ENCODE measurements at regions not wholly inside any gene's neighbourhood (a gene's known extent, or its start where the extent isn't known, plus 50 kb on each side); places are given as distances from the start of the nearest gene placed in this dataset.

DNA sequence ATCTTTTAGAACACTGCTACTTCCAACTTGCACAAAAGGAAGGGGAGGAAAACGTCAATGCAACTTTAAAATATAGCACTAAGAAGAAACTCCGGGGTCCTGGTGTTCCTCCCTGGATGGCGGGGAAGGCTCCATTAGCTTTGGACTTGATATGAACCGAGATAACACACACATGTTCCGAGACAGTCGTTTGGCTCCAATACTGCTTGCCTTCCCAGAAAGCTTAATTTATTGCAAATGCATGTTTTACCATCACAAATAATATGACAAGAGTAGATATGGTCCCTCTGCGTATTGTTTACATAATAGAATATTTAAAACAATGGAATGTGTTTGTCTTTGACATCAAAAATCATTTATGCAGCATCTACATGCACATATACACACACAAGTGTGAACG is 87.6 kb upstream of the CLMN start:
- TF ChIP-seq, protein P1, sequence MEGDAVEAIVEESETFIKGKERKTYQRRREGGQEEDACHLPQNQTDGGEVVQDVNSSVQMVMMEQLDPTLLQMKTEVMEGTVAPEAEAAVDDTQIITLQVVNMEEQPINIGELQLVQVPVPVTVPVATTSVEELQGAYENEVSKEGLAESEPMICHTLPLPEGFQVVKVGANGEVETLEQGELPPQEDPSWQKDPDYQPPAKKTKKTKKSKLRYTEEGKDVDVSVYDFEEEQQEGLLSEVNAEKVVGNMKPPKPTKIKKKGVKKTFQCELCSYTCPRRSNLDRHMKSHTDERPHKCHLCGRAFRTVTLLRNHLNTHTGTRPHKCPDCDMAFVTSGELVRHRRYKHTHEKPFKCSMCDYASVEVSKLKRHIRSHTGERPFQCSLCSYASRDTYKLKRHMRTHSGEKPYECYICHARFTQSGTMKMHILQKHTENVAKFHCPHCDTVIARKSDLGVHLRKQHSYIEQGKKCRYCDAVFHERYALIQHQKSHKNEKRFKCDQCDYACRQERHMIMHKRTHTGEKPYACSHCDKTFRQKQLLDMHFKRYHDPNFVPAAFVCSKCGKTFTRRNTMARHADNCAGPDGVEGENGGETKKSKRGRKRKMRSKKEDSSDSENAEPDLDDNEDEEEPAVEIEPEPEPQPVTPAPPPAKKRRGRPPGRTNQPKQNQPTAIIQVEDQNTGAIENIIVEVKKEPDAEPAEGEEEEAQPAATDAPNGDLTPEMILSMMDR (IDR thresholded peaks at IDR 0.05) = no peak
- TF ChIP-seq POLR2A (IDR thresholded peaks at IDR 0.05) = no peak

Measured in tibial nerve (tissue), 3 donors.